HEK293 (cell line): ENCODE measurements at regions not wholly inside any gene's neighbourhood (a gene's known extent, or its start where the extent isn't known, plus 50 kb on each side); places are given as distances from the start of the nearest gene placed in this dataset.

Source experiments
- CTCF ChIA-PET: fragments of 350-600 bp; formaldehyde crosslinking; extraction: SDS; loops from one replicate; lab custom pipeline; 2021; ENCODE audit warnings: antibody characterized with exemption; lab: Yijun Ruan, JAX
- POLR2A ChIA-PET: fragments of 300-600 bp; formaldehyde crosslinking; extraction: SDS; loops from one replicate; lab custom pipeline; 2020; ENCODE audit warnings: antibody characterized with exemption, inconsistent platforms; lab: Yijun Ruan, JAX
- H3K27ac ChIP-seq: fragments of 200-500 bp; sonication (Bioruptor generic); 2 replicates; pipeline ENCODE4 v1.5.1; 2014; ENCODE audit warnings: low read depth, low read length, control low read depth, inconsistent platforms; ENCODE audit errors: extremely low read depth
- H3K36me3 ChIP-seq, 2 experiments: fragments of 200-500 bp in 1 of 2; sonication (Bioruptor generic) in 1 of 2; 1 replicate in 1 of 2; 2 replicates in 1 of 2; pipeline ENCODE4 v1.5.1; 2014 to 2017; ENCODE audit warnings: inconsistent platforms in 2 of 2, low read length in 2 of 2; ENCODE audit not compliant: control insufficient read depth in 2 of 2, insufficient read depth in 1 of 2
- H3K4me1 ChIP-seq: fragments of 200-500 bp; sonication (Bioruptor generic); 2 replicates; pipeline ENCODE4 v1.5.1; 2014; ENCODE audit warnings: mild to moderate bottlenecking, low read length, inconsistent platforms; ENCODE audit not compliant: control insufficient read depth, insufficient read depth
- H3K4me3 ChIP-seq: 2 replicates; pipeline ENCODE4 v1.5.1; 2011; ENCODE audit warnings: low read depth, mild to moderate bottlenecking, control low read depth, low read length, moderate library complexity
- H3K9me3 ChIP-seq: fragments of 200-500 bp; sonication (Bioruptor generic); 2 replicates; pipeline ENCODE4 v1.5.1; 2014; ENCODE audit warnings: low read depth, low read length, inconsistent platforms; ENCODE audit not compliant: control insufficient read depth, insufficient read depth
- HOXC10 ChIP-seq: sonication (generic); formaldehyde crosslinking; IDR thresholded peaks from 2 replicates; pipeline ENCODE4 v1.8.1; 2023; ENCODE audit warnings: mild to moderate bottlenecking, missing genetic modification reagents
- OVOL3 ChIP-seq: fragments of 450-650 bp; formaldehyde crosslinking; IDR thresholded peaks from 2 replicates; pipeline ENCODE4 v1.5.1; 2016; ENCODE audit warnings: missing biosample characterization, missing genetic modification characterization
- PRDM2 ChIP-seq: fragments of 450-650 bp; formaldehyde crosslinking; IDR thresholded peaks from 2 replicates; pipeline ENCODE4 v1.5.1; 2016; ENCODE audit warnings: missing biosample characterization, missing genetic modification characterization, borderline replicate concordance
- ZNF148 ChIP-seq: fragments of 450-650 bp; formaldehyde crosslinking; IDR thresholded peaks from 2 replicates; pipeline ENCODE4 v1.5.0; 2017; ENCODE audit warnings: missing biosample characterization, missing genetic modification characterization, borderline replicate concordance
- ZNF302 ChIP-seq: fragments of 450-650 bp; formaldehyde crosslinking; IDR thresholded peaks from 2 replicates; pipeline ENCODE4 v1.5.1; 2016; ENCODE audit warnings: missing biosample characterization, missing genetic modification characterization, low read depth
- ZNF324 ChIP-seq: fragments of 450-650 bp; formaldehyde crosslinking; IDR thresholded peaks from 2 replicates; pipeline ENCODE4 v1.5.1; 2016; ENCODE audit warnings: missing biosample characterization, missing genetic modification characterization
- ZNF350 ChIP-seq: fragments of 450-650 bp; formaldehyde crosslinking; IDR thresholded peaks from 2 replicates; pipeline ENCODE4 v1.5.0; 2017; ENCODE audit warnings: missing biosample characterization, mild to moderate bottlenecking, missing genetic modification characterization
- ZNF658 ChIP-seq: fragments of 450-650 bp; formaldehyde crosslinking; IDR thresholded peaks from 2 replicates; pipeline ENCODE4; 2016; ENCODE audit warnings: missing biosample characterization, missing genetic modification characterization
- ZNF670 ChIP-seq: fragments of 450-650 bp; formaldehyde crosslinking; IDR thresholded peaks from 2 replicates; pipeline ENCODE4 v1.5.1; 2016; ENCODE audit warnings: missing biosample characterization, missing genetic modification characterization, low read depth
- ZNF692 ChIP-seq: fragments of 450-650 bp; formaldehyde crosslinking; IDR thresholded peaks from 2 replicates; pipeline ENCODE4 v1.5.1; 2016; ENCODE audit warnings: missing biosample characterization, missing genetic modification characterization
- ZNF76 ChIP-seq: fragments of 450-650 bp; formaldehyde crosslinking; IDR thresholded peaks from 2 replicates; pipeline ENCODE4; 2016; ENCODE audit warnings: low read depth, missing biosample characterization, missing genetic modification characterization, borderline replicate concordance
- TF ChIP-seq, protein P1 (sequence below): fragments of 450-650 bp; formaldehyde crosslinking; conservative IDR thresholded peaks from 2 replicates; pipeline ENCODE4 v1.5.1; 2016; ENCODE audit warnings: low read depth, missing biosample characterization, missing genetic modification characterization
- TF ChIP-seq, protein P2 (sequence below): fragments of 450-650 bp; formaldehyde crosslinking; IDR thresholded peaks from 2 replicates; pipeline ENCODE4 v1.5.1; 2017; ENCODE audit warnings: missing biosample characterization, missing genetic modification characterization

DNA sequence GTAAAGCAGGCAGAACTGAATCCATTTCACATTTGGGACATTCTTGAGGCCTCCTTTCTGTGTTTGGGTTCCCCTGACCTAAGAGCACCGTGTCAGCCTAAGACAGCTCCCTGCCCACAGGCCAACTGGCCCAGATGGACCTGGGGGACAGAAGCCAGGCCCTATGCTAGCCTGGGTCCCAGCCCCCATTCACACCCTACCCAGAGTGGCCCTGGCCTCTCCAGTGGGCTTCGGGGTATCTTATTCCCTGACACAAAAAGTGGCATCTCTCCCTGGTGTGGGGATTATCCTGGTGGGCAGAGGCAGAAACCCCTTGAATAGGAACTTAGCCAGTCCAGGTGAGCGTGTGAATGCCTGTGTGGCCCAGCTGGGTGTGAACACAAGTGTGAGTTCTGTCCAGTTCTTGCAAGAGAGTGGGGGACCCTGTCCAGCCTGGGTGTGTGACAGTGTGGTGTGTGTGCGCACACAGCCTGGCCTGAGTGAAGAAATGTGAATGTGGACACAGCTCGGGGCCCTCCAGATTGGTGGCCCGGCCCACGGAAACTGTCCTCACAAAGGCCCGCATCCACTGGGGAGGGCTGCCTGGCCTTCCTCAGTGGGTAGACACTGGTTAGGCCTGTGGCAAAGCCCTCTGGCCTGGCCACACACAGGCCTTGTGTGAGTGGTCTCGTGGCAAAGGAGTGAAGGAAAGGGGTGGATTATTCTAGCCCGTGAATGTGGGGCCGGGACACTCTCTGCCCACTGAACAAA is 63.0 kb upstream of the HAAO start:
- ChIA-PET CTCF (interaction anchor here (0.5 to 2.1 kb wide), 4 partner anchors 9 to 644 kb away, joined by 3 to 5 read pairs (median 4); no protein-coding TSS in a partner anchor), POLR2A (interaction anchor here (0.6 kb wide), 1 partner anchor 645 kb away, joined by 3 read pairs; no protein-coding TSS in a partner anchor)
- no peak overlapping the region for H3K27ac ChIP-seq
- TF ChIP-seq PRDM2, result no peak
- no peak for TF ChIP-seq ZNF148 (tag by site-specific recombination)
- no peak for TF ChIP-seq HOXC10 (CRISPR knock-in tag)
- no peak for TF ChIP-seq ZNF350 (tag by site-specific recombination)
- no peak for TF ChIP-seq ZNF302 (tag by site-specific recombination)
- no peak for TF ChIP-seq OVOL3 (tag by site-specific recombination)
- TF ChIP-seq, protein P1, sequence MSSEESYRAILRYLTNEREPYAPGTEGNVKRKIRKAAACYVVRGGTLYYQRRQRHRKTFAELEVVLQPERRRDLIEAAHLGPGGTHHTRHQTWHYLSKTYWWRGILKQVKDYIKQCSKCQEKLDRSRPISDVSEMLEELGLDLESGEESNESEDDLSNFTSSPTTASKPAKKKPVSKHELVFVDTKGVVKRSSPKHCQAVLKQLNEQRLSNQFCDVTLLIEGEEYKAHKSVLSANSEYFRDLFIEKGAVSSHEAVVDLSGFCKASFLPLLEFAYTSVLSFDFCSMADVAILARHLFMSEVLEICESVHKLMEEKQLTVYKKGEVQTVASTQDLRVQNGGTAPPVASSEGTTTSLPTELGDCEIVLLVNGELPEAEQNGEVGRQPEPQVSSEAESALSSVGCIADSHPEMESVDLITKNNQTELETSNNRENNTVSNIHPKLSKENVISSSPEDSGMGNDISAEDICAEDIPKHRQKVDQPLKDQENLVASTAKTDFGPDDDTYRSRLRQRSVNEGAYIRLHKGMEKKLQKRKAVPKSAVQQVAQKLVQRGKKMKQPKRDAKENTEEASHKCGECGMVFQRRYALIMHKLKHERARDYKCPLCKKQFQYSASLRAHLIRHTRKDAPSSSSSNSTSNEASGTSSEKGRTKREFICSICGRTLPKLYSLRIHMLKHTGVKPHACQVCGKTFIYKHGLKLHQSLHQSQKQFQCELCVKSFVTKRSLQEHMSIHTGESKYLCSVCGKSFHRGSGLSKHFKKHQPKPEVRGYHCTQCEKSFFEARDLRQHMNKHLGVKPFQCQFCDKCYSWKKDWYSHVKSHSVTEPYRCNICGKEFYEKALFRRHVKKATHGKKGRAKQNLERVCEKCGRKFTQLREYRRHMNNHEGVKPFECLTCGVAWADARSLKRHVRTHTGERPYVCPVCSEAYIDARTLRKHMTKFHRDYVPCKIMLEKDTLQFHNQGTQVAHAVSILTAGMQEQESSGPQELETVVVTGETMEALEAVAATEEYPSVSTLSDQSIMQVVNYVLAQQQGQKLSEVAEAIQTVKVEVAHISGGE (tag by site-specific recombination), result no peak
- no peak for TF ChIP-seq ZNF658 (tag by site-specific recombination)
- no peak for TF ChIP-seq ZNF324 (tag by site-specific recombination)
- TF ChIP-seq ZNF670 (tag by site-specific recombination), result no peak
- TF ChIP-seq, protein P2, sequence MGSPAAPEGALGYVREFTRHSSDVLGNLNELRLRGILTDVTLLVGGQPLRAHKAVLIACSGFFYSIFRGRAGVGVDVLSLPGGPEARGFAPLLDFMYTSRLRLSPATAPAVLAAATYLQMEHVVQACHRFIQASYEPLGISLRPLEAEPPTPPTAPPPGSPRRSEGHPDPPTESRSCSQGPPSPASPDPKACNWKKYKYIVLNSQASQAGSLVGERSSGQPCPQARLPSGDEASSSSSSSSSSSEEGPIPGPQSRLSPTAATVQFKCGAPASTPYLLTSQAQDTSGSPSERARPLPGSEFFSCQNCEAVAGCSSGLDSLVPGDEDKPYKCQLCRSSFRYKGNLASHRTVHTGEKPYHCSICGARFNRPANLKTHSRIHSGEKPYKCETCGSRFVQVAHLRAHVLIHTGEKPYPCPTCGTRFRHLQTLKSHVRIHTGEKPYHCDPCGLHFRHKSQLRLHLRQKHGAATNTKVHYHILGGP (tag by site-specific recombination), result no peak
- no peak for TF ChIP-seq ZNF76 (tag by site-specific recombination)
- no peak for TF ChIP-seq ZNF692
- H3K36me3 ChIP-seq, result no peaks in the 10 kb centered on the region
- no peaks in the 10 kb centered on the region for H3K9me3 ChIP-seq
- no peaks in the 10 kb centered on the region for H3K4me1 ChIP-seq
- H3K4me3 ChIP-seq, result no peak overlapping the region
